CD4-positive, alpha-beta memory T cell (primary cell): ENCODE measurements at regions not wholly inside any gene's neighbourhood (a gene's known extent, or its start where the extent isn't known, plus 50 kb on each side); places are given as distances from the start of the nearest gene placed in this dataset.

Source experiments
- CTCF ChIA-PET: fragments of 350-600 bp; sonication (Branson Sonifier 250); formaldehyde crosslinking; loops from one replicate; lab custom pipeline; 2021; ENCODE audit warnings: inconsistent platforms; ENCODE audit not compliant: partially characterized antibody; lab: Charles Lee
- POLR2A ChIA-PET: fragments of 350-600 bp; sonication (Branson Sonifier 250); formaldehyde crosslinking; loops from one replicate; lab custom pipeline; 2021; ENCODE audit not compliant: partially characterized antibody; lab: Charles Lee
- DNase-seq, 5 donors: peaks; one replicate each; pipeline versions ENCODE4 v3.0.0 to v3.0.0-alpha.2; 2020 to 2022; ENCODE audit warnings: mixed read lengths in 1 of 5
- H3K27ac ChIP-seq: one replicate; pipeline ENCODE4 v1.7.0; 2013; ENCODE audit warnings: low read depth, low read length
- H3K27me3 ChIP-seq: 2 replicates; pipeline ENCODE4 v1.7.0; 2013; ENCODE audit warnings: mild to moderate bottlenecking, low read length, moderate library complexity; ENCODE audit not compliant: insufficient read depth
- H3K36me3 ChIP-seq: 2 replicates; pipeline ENCODE4 v1.7.0; 2013; ENCODE audit warnings: mild to moderate bottlenecking, low read length, moderate library complexity; ENCODE audit not compliant: insufficient read depth
- H3K4me1 ChIP-seq: 2 replicates; pipeline ENCODE4 v1.7.0; 2013; ENCODE audit warnings: mild to moderate bottlenecking, low read length, moderate library complexity; ENCODE audit not compliant: insufficient read depth
- H3K4me3 ChIP-seq, 2 donors: one replicate each; pipeline ENCODE4 v1.7.0; 2013; ENCODE audit warnings: low read length in 2 of 2, mild to moderate bottlenecking in 1 of 2
- H3K9me3 ChIP-seq, 2 donors: one replicate each; pipeline ENCODE4 v1.7.0; 2013; ENCODE audit warnings: low read length in 2 of 2, control low read depth in 1 of 2; ENCODE audit not compliant: control insufficient read depth in 1 of 2
- H3K27ac Mint-ChIP-seq, 7 donors: one replicate each; pipeline ENCODE4 v1.8.0; 2020 to 2021; ENCODE audit warnings: mixed read lengths in 7 of 7, mild to moderate bottlenecking in 6 of 7, inconsistent platforms in 3 of 7, moderate library complexity in 3 of 7
- H3K27me3 Mint-ChIP-seq, 2 donors: one replicate each; pipeline ENCODE4 v1.8.0; 2020 to 2021; ENCODE audit warnings: mixed read lengths in 2 of 2
- H3K36me3 Mint-ChIP-seq, 2 donors: one replicate each; pipeline ENCODE4 v1.8.0; 2020 to 2021; ENCODE audit warnings: mixed read lengths in 2 of 2, inconsistent platforms in 1 of 2, mild to moderate bottlenecking in 1 of 2
- H3K4me1 Mint-ChIP-seq, 4 donors: one replicate each; pipeline ENCODE4 v1.8.0; 2020 to 2021; ENCODE audit warnings: mixed read lengths in 4 of 4, mild to moderate bottlenecking in 1 of 4
- H3K4me3 Mint-ChIP-seq, 8 donors: one replicate each; pipeline ENCODE4 v1.8.0; 2020 to 2021; ENCODE audit warnings: mixed read lengths in 8 of 8, mild to moderate bottlenecking in 7 of 8, moderate library complexity in 6 of 8, inconsistent platforms in 3 of 8
- H3K9me3 Mint-ChIP-seq, 8 donors: one replicate each; pipeline ENCODE4 v1.8.0; 2020 to 2021; ENCODE audit warnings: mixed read lengths in 8 of 8, mild to moderate bottlenecking in 5 of 8, inconsistent platforms in 3 of 8, moderate library complexity in 1 of 8
- intact Hi-C: fragments of 100-400 bp; cut with micrococcal nuclease; formaldehyde crosslinking; loops from one replicate; pipeline ENCODE4 v1.15.1; 2023

DNA sequence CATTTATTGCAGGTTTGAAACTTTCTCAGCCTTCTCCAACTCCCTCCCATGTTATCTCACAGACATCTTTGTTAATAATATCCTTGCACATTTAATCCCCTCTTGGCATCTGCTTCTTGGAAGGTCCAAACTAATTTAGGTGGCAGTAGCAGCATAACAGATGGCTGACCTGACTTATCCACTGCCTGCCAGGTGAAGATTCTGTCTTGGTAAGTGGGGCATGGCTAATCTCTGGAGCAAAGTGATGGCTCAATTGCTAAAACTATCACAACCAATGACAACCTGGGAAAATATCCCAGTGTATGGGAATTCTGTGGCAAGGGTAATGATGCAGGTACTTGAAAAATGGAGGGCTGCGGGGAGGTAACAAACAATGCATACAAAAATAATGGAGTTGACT, 58.2 kb upstream of the ALG10B start:
- no peaks in the 10 kb centered on the region for H3K9me3 ChIP-seq
- H3K27me3 ChIP-seq = no peaks in the 10 kb centered on the region
- ChIA-PET POLR2A (no interaction called here), CTCF (no interaction called here)
- intact Hi-C loops = no loop called here
- Mint-ChIP-seq H3K27ac (no peak overlapping the region), H3K27me3 (no peaks in the 10 kb centered on the region), H3K9me3 (peaks cover 0 to 13% (median 9%) of the 10 kb centered on the region in 8 donors), H3K4me1 (no peaks in the 10 kb centered on the region), H3K36me3 (no peaks in the 10 kb centered on the region), H3K4me3 (no peak overlapping the region)
- no peak overlapping the region for H3K4me3 ChIP-seq
- no peak for DNase-seq
- no peaks in the 10 kb centered on the region for H3K4me1 ChIP-seq
- no peak overlapping the region for H3K27ac ChIP-seq
- no peaks in the 10 kb centered on the region for H3K36me3 ChIP-seq
